Type B pancreatic cell (in vitro differentiated cells): ENCODE measurements at regions not wholly inside any gene's neighbourhood (a gene's known extent, or its start where the extent isn't known, plus 50 kb on each side); places are given as distances from the start of the nearest gene placed in this dataset.

ENCODE experiments used
- DNase-seq: peaks from one replicate; pipeline ENCODE4 v3.0.0; 2021; ENCODE audit warnings: mixed read lengths; ENCODE audit not compliant: unreplicated experiment; ENCODE audit errors: extremely low spot score
- H3K27ac Mint-ChIP-seq: 2 replicates; pipeline ENCODE4 v1.8.0; 2021; ENCODE audit warnings: mild to moderate bottlenecking, mixed read lengths
- H3K27me3 Mint-ChIP-seq: 2 replicates; pipeline ENCODE4 v1.8.0; 2021; ENCODE audit warnings: mixed read lengths
- H3K36me3 Mint-ChIP-seq: 2 replicates; pipeline ENCODE4 v1.8.0; 2021; ENCODE audit warnings: mixed read lengths
- H3K4me1 Mint-ChIP-seq: one replicate; pipeline ENCODE4 v1.8.0; 2021; ENCODE audit warnings: mixed read lengths; ENCODE audit not compliant: unreplicated experiment
- H3K4me3 Mint-ChIP-seq: 2 replicates; pipeline ENCODE4 v1.8.0; 2021; ENCODE audit warnings: mild to moderate bottlenecking, mixed read lengths
- H3K9me3 Mint-ChIP-seq: 2 replicates; pipeline ENCODE4 v1.8.0; 2021; ENCODE audit warnings: mixed read lengths
- TF ChIP-seq, protein P1 (sequence below): fragments of 200-600 bp; sonication (generic); conservative IDR thresholded peaks from 2 replicates; pipeline ENCODE4 v1.5.0; 2021; ENCODE audit warnings: antibody characterized with exemption, mild to moderate bottlenecking

DNA sequence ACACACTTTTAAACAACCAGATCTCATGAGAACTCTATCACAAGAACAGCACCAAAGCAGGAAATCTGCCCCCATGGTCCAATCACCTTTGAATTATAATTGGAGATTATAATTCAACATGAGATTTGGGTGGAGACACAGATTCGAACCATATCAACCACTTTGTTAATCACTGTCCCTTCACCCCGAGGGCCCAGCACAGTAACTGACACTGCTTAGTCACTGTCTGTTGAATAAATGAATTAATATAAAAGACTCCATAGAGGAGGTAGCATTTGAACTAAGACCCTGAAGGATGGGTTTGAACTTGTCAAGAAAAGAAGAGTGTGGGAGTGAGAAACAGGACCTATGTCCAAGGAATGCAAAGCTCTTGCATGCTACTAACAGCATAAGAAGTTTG is 276.4 kb downstream of the SHOX2 start:
- TF ChIP-seq, protein P1, sequence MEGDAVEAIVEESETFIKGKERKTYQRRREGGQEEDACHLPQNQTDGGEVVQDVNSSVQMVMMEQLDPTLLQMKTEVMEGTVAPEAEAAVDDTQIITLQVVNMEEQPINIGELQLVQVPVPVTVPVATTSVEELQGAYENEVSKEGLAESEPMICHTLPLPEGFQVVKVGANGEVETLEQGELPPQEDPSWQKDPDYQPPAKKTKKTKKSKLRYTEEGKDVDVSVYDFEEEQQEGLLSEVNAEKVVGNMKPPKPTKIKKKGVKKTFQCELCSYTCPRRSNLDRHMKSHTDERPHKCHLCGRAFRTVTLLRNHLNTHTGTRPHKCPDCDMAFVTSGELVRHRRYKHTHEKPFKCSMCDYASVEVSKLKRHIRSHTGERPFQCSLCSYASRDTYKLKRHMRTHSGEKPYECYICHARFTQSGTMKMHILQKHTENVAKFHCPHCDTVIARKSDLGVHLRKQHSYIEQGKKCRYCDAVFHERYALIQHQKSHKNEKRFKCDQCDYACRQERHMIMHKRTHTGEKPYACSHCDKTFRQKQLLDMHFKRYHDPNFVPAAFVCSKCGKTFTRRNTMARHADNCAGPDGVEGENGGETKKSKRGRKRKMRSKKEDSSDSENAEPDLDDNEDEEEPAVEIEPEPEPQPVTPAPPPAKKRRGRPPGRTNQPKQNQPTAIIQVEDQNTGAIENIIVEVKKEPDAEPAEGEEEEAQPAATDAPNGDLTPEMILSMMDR, result no peak

DNA sequence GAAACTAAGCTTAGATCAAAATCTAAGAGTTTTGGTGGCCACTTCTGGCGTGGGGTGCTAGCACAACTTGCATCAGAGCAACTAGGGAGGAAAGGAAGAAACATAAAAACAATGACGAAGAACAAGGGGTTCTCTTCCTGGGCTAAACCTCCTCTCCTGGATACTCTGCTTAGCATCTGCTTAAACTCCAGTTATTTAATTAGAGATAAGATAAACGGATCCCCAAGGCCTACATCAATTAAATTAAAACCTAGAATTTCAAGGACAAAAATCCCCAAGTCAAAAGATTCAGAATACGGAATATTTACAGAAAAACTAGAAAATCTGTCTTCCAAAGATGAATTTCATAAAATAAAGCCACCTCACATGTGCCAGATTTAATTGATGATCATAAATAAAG is 281.9 kb downstream of the SHOX2 start:
- Mint-ChIP-seq H3K4me3 (no peak overlapping the region), H3K27ac (no peak overlapping the region), H3K4me1 (no peaks in the 10 kb centered on the region), H3K27me3 (peaks cover 3% of the 10 kb centered on the region), H3K9me3 (peaks cover 6% of the 10 kb centered on the region), H3K36me3 (no peaks in the 10 kb centered on the region)
- TF ChIP-seq, protein P1, result no peak
- DNase-seq, result no peak

More for the DNA sequence above, 276.4 kb downstream of the SHOX2 start:
- Mint-ChIP-seq H3K36me3 (no peaks in the 10 kb centered on the region), H3K4me1 (no peaks in the 10 kb centered on the region), H3K27me3 (peaks cover 3% of the 10 kb centered on the region), H3K9me3 (peaks cover 9% of the 10 kb centered on the region), H3K27ac (no peak overlapping the region), H3K4me3 (no peak overlapping the region)
- DNase-seq, result no peak

DNA sequence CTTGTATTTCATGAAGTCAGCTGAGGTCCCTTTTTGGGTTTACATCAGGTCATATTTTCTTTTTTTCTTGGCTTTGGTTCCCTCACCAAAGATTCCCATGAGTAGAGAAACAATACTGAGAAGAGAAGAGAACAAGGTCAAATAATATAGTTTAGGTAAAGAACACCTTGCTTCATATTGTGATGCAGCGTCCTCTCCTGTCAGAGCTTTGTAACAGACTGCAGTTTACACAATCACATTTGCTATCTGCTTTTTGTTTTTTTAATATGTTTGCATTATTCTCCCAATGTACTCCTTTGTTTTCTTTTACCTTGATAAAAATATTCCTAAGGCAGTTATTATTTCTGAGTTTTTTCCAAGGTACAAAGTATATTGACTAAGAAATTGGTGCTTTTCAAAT is 283.2 kb downstream of the SHOX2 start:
- no peak overlapping the region for H3K27ac Mint-ChIP-seq
- no peaks in the 10 kb centered on the region for H3K36me3 Mint-ChIP-seq
- H3K9me3 Mint-ChIP-seq, result no peaks in the 10 kb centered on the region
- no peak overlapping the region for H3K4me3 Mint-ChIP-seq
- no peaks in the 10 kb centered on the region for H3K4me1 Mint-ChIP-seq
- peaks cover 3% of the 10 kb centered on the region for H3K27me3 Mint-ChIP-seq
- TF ChIP-seq, protein P1, result no peak
- no peak for DNase-seq

DNA sequence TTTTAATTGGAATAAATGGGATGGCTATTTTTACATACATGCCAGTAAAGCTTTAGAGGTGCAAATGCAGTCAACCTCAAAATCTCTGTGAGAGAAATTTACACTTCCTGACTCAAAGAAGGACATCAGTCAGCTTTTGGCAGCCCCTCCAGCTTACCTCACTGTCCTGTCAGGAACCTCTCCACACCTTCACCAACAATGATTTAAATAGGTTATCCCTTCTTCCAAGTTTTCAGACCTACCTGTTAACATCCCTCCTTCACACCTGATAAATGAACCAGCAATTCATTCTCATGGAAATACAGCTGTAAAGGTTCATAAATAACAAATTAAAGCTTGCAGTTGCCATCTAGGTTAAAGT is 286.1 kb downstream of the SHOX2 start:
- Mint-ChIP-seq H3K27ac (no peak overlapping the region), H3K4me3 (no peak overlapping the region), H3K4me1 (no peaks in the 10 kb centered on the region), H3K27me3 (peaks cover 3% of the 10 kb centered on the region), H3K9me3 (no peaks in the 10 kb centered on the region), H3K36me3 (no peaks in the 10 kb centered on the region)
- TF ChIP-seq, protein P1, result no peak
- no peak for DNase-seq

DNA sequence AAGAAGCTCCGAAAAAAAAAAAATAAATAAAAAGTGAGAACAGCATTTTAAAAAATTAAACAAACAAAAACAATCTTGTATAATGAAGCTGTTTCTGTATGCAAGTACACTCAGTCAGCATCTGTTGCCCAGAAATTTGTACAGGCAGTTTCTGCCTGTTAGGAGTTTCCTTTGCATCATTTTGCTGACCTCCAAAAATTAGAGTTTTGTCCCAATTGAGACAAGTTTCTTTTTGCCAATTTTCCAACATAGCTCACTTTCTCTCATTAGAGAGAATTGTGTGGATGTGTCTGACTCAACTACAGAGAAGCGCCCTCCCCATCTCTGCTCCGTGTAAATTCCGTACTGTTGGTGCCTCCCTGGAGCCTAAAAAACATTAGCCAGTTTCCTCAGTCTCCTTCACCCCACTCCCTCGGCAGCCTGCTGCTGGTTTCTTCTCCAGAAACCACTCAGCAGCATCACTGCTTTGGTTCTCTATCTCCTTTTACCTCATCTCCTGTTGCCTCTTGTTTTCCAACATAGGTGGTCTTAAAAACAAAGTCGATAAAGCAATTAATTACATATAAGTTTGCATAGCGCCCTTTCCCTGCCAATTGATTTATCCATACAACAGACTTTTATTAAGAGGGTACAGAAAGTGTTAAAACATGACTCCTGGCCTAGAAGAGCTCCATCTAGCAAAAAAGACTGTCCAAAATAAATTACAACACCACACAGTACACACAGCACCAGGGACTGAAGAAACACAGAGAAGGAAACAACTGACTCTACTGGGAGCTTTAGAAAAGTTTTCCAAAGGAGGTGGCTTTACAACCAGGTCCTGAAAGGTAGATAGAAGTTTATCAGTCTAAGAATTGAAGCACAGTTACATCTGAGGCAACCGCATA is 286.7 kb downstream of the SHOX2 start:
- Mint-ChIP-seq H3K4me3 (no peak overlapping the region), H3K9me3 (no peaks in the 10 kb centered on the region), H3K27me3 (peaks cover 3% of the 10 kb centered on the region), H3K36me3 (no peaks in the 10 kb centered on the region), H3K4me1 (no peaks in the 10 kb centered on the region), H3K27ac (no peak overlapping the region)
- TF ChIP-seq, protein P1, result no peak
- no peak for DNase-seq
